Glutamatergic neuron (in vitro differentiated cells): ENCODE measurements at regions not wholly inside any gene's neighbourhood (a gene's known extent, or its start where the extent isn't known, plus 50 kb on each side); places are given as distances from the start of the nearest gene placed in this dataset.

Experiments used
- DNase-seq: peaks from one replicate; pipeline ENCODE4 v3.0.0; 2022
- H3K27ac Mint-ChIP-seq: one replicate; pipeline ENCODE4 v1.8.0; 2020; ENCODE audit warnings: mild to moderate bottlenecking, mixed read lengths, inconsistent platforms; ENCODE audit not compliant: unreplicated experiment
- H3K27me3 Mint-ChIP-seq: one replicate; pipeline ENCODE4 v1.8.0; 2020; ENCODE audit warnings: mild to moderate bottlenecking, moderate library complexity, mixed read lengths, inconsistent platforms; ENCODE audit not compliant: unreplicated experiment
- H3K36me3 Mint-ChIP-seq: one replicate; pipeline ENCODE4 v1.8.0; 2020; ENCODE audit warnings: mild to moderate bottlenecking, mixed read lengths, inconsistent platforms; ENCODE audit not compliant: unreplicated experiment
- H3K4me1 Mint-ChIP-seq: one replicate; pipeline ENCODE4 v1.8.0; 2020; ENCODE audit warnings: mild to moderate bottlenecking, low read depth, mixed read lengths, inconsistent platforms; ENCODE audit not compliant: unreplicated experiment
- H3K4me3 Mint-ChIP-seq: one replicate; pipeline ENCODE4 v1.8.0; 2020; ENCODE audit warnings: mild to moderate bottlenecking, mixed read lengths, inconsistent platforms; ENCODE audit not compliant: unreplicated experiment
- H3K9me3 Mint-ChIP-seq: one replicate; pipeline ENCODE4 v1.8.0; 2020; ENCODE audit warnings: mild to moderate bottlenecking, moderate library complexity, mixed read lengths, inconsistent platforms; ENCODE audit not compliant: unreplicated experiment
- CTCF ChIP-seq: fragments of 200-600 bp; sonication (generic); IDR thresholded peaks from one replicate; pipeline ENCODE4 v1.5.0; 2021; ENCODE audit not compliant: partially characterized antibody, unreplicated experiment

- DNase-seq = no peak
- no peaks in the 10 kb centered on the region for H3K9me3 Mint-ChIP-seq
- TF ChIP-seq CTCF = no peak
These were observed 181.6 kb upstream of the FOXG1 start for GRCh38 chr14:28584951-28585350.

GRCh38 chr14:28589792-28590191 is 176.8 kb upstream of the FOXG1 start:
- DNase-seq = no peak
- H3K36me3 Mint-ChIP-seq = no peaks in the 10 kb centered on the region
- H3K27ac Mint-ChIP-seq = no peak overlapping the region
- peaks cover under 1% of the 10 kb centered on the region for H3K27me3 Mint-ChIP-seq
- H3K4me3 Mint-ChIP-seq = no peak overlapping the region
- H3K9me3 Mint-ChIP-seq = no peaks in the 10 kb centered on the region
- no peaks in the 10 kb centered on the region for H3K4me1 Mint-ChIP-seq
- TF ChIP-seq CTCF = no peak

More at GRCh38 chr14:28584951-28585350, 181.6 kb upstream of the FOXG1 start:
- Mint-ChIP-seq H3K27ac (no peak overlapping the region), H3K4me1 (no peaks in the 10 kb centered on the region), H3K27me3 (peaks cover 2% of the 10 kb centered on the region), H3K4me3 (no peak overlapping the region), H3K36me3 (no peaks in the 10 kb centered on the region)

GRCh38 chr14:28596391-28596790 is 170.2 kb upstream of the FOXG1 start:
- H3K9me3 Mint-ChIP-seq = peaks cover 1% of the 10 kb centered on the region
- DNase-seq = no peak
- H3K27me3 Mint-ChIP-seq = no peaks in the 10 kb centered on the region
- no peak for TF ChIP-seq CTCF
- no peaks in the 10 kb centered on the region for H3K36me3 Mint-ChIP-seq
- no peak overlapping the region for H3K27ac Mint-ChIP-seq
- no peak overlapping the region for H3K4me3 Mint-ChIP-seq
- H3K4me1 Mint-ChIP-seq = no peaks in the 10 kb centered on the region

- no peaks in the 10 kb centered on the region for H3K4me1 Mint-ChIP-seq
- TF ChIP-seq CTCF = no peak
- no peaks in the 10 kb centered on the region for H3K27me3 Mint-ChIP-seq
- H3K9me3 Mint-ChIP-seq = peaks cover 1% of the 10 kb centered on the region
- DNase-seq = no peak
- H3K27ac Mint-ChIP-seq = no peak overlapping the region
- H3K36me3 Mint-ChIP-seq = no peaks in the 10 kb centered on the region
- H3K4me3 Mint-ChIP-seq = no peak overlapping the region
These were observed 167.4 kb upstream of the FOXG1 start for GRCh38 chr14:28599191-28599590.

- peaks cover 1% of the 10 kb centered on the region for H3K9me3 Mint-ChIP-seq
- H3K4me1 Mint-ChIP-seq = no peaks in the 10 kb centered on the region
- no peaks in the 10 kb centered on the region for H3K36me3 Mint-ChIP-seq
- TF ChIP-seq CTCF = no peak
- H3K4me3 Mint-ChIP-seq = no peak overlapping the region
- no peaks in the 10 kb centered on the region for H3K27me3 Mint-ChIP-seq
- no peak for DNase-seq
- H3K27ac Mint-ChIP-seq = no peak overlapping the region
These were observed 167.0 kb upstream of the FOXG1 start for GRCh38 chr14:28599605-28600004.
